ENCODE measurements at regions not wholly inside any gene's neighbourhood (a gene's known extent, or its start where the extent isn't known, plus 50 kb on each side); places are given as distances from the start of the nearest gene placed in this dataset.

- ChIA-PET POLR2A (no interaction called here), CTCF (no interaction called here)
- no peak overlapping the region for H3K27ac ChIP-seq (ENCODE audit: low read depth, low read length)
- no peaks in the 10 kb centered on the region for H3K36me3 ChIP-seq (ENCODE audit: control insufficient read depth in 2 of 3, insufficient read depth in 3 of 3, low read length in 3 of 3)
- H3K4me3 ChIP-seq (ENCODE audit: low read length): no peak overlapping the region
- Mint-ChIP-seq H3K27ac (no peak overlapping the region), H3K9me3 (peaks cover 0 to 7% (median 0%) of the 10 kb centered on the region in 11 donors), H3K27me3 (peaks cover 0 to 5% (median 0%) of the 10 kb centered on the region in 5 donors), H3K4me3 (no peak overlapping the region), H3K36me3 (no peaks in the 10 kb centered on the region), H3K4me1 (no peaks in the 10 kb centered on the region)
- no peaks in the 10 kb centered on the region for H3K9me3 ChIP-seq (ENCODE audit: control insufficient read depth in 2 of 3, low read length in 3 of 3)
- ATAC-seq: no peak
- H3K4me1 ChIP-seq (ENCODE audit: control insufficient read depth in 2 of 2, insufficient read depth in 2 of 2, low read length in 2 of 2): no peaks in the 10 kb centered on the region
- no peaks in the 10 kb centered on the region for H3K27me3 ChIP-seq (ENCODE audit: control insufficient read depth in 2 of 2, insufficient read depth in 2 of 2, low read length in 2 of 2)
- intact Hi-C loops (cut with micrococcal nuclease): no loop called here
- DNase-seq: no peak
These were observed 62.0 kb downstream of the SKIDA1 start for GRCh38 chr10:21463436-21463835.

- ATAC-seq (no peak), DNase-seq (no peak)
- intact Hi-C loops (cut with micrococcal nuclease): no loop called here
- no peaks in the 10 kb centered on the region for H3K4me1 ChIP-seq (ENCODE audit: control insufficient read depth in 2 of 2, insufficient read depth in 2 of 2, low read length in 2 of 2)
- no peak overlapping the region for H3K4me3 ChIP-seq (ENCODE audit: low read length)
- Mint-ChIP-seq H3K27me3 (peaks cover 4 to 20% (median 6%) of the 10 kb centered on the region in 5 donors), H3K4me3 (no peak overlapping the region), H3K36me3 (peaks cover 0 to 3% (median 0%) of the 10 kb centered on the region in 5 donors), H3K27ac (no peak overlapping the region), H3K9me3 (peaks cover 0 to 7% (median 0%) of the 10 kb centered on the region in 11 donors), H3K4me1 (no peaks in the 10 kb centered on the region)
- H3K27ac ChIP-seq (ENCODE audit: low read depth, low read length): no peak overlapping the region
- POLR2A ChIA-PET: no interaction called here
- H3K9me3 ChIP-seq (ENCODE audit: control insufficient read depth in 2 of 3, low read length in 3 of 3): no peaks in the 10 kb centered on the region
- CTCF ChIA-PET: no interaction called here
- H3K27me3 ChIP-seq (ENCODE audit: control insufficient read depth in 2 of 2, insufficient read depth in 2 of 2, low read length in 2 of 2): no peaks in the 10 kb centered on the region
- no peaks in the 10 kb centered on the region for H3K36me3 ChIP-seq (ENCODE audit: control insufficient read depth in 2 of 3, insufficient read depth in 3 of 3, low read length in 3 of 3)
These were observed 67.2 kb downstream of the SKIDA1 start for GRCh38 chr10:21458126-21458871.

GRCh38 chr10:21456160-21456559 lies 69.3 kb downstream of the SKIDA1 start:
- Histone ChIP-seq H3K36me3 (ENCODE audit: control insufficient read depth in 2 of 3, insufficient read depth in 3 of 3, low read length in 3 of 3) (no peaks in the 10 kb centered on the region), H3K9me3 (ENCODE audit: control insufficient read depth in 2 of 3, low read length in 3 of 3) (no peaks in the 10 kb centered on the region), H3K4me3 (ENCODE audit: low read length) (no peak overlapping the region), H3K27ac (ENCODE audit: low read depth, low read length) (no peak overlapping the region), H3K4me1 (ENCODE audit: control insufficient read depth in 2 of 2, insufficient read depth in 2 of 2, low read length in 2 of 2) (no peaks in the 10 kb centered on the region), H3K27me3 (ENCODE audit: control insufficient read depth in 2 of 2, insufficient read depth in 2 of 2, low read length in 2 of 2) (no peaks in the 10 kb centered on the region)
- intact Hi-C loops (cut with micrococcal nuclease): no loop called here
- no peaks in the 10 kb centered on the region for H3K4me1 Mint-ChIP-seq
- no peak overlapping the region for H3K27ac Mint-ChIP-seq
- ATAC-seq: no peak
- H3K27me3 Mint-ChIP-seq: peaks cover 4 to 22% (median 7%) of the 10 kb centered on the region in 5 donors
- no peak for DNase-seq
- H3K9me3 Mint-ChIP-seq: peaks cover 0 to 5% (median 0%) of the 10 kb centered on the region in 11 donors
- ChIA-PET CTCF (no interaction called here), POLR2A (no interaction called here)
- peaks cover 0 to 3% (median 0%) of the 10 kb centered on the region in 5 donors for H3K36me3 Mint-ChIP-seq
- H3K4me3 Mint-ChIP-seq: no peak overlapping the region

GRCh38 chr10:21452203-21452602 lies 73.3 kb downstream of the SKIDA1 start:
- H3K27me3 Mint-ChIP-seq: peaks cover 5 to 18% (median 10%) of the 10 kb centered on the region in 5 donors
- POLR2A ChIA-PET: no interaction called here

DNA sequence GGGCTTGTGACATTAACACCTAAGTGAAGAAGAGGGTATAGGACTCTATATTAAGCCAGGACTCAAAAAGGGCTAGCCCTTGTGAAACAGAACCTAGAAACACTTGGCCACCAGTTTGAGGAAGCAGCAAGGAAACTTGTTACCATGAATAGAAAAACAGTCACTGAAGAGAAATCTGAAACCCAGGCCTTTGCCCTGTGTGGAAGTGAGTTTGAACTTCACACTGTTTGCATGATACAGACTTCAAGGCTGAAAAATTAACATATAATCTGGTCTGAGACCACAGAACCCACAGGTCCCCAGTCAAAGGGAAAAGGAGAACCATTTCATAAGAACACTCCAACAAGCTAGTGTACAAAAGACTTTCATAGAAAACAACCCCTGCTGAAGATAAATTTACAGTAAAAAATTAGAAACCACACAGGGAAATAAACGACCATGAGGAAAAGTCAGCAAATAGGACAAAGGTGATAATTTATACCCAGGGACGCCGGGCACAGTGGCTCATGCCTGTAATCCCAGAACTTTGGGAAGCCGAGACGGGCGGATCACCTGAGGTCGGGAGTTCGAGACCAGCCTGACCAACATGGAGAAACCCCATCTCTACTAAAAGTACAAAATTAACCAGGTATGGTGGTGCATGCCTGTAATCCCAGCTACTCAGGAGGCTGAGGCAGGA lies 76.1 kb downstream of the SKIDA1 start:
- H3K27ac Mint-ChIP-seq: no peak overlapping the region
- DNase-seq (no peak), ATAC-seq (no peak)
- Histone ChIP-seq H3K36me3 (ENCODE audit: control insufficient read depth in 2 of 3, insufficient read depth in 3 of 3, low read length in 3 of 3) (no peaks in the 10 kb centered on the region), H3K4me1 (ENCODE audit: control insufficient read depth in 2 of 2, insufficient read depth in 2 of 2, low read length in 2 of 2) (no peaks in the 10 kb centered on the region), H3K4me3 (ENCODE audit: low read length) (no peak overlapping the region), H3K9me3 (ENCODE audit: control insufficient read depth in 2 of 3, low read length in 3 of 3) (no peaks in the 10 kb centered on the region), H3K27me3 (ENCODE audit: control insufficient read depth in 2 of 2, insufficient read depth in 2 of 2, low read length in 2 of 2) (no peaks in the 10 kb centered on the region), H3K27ac (ENCODE audit: low read depth, low read length) (no peak overlapping the region)
- no peaks in the 10 kb centered on the region for H3K4me1 Mint-ChIP-seq
- peaks cover 5 to 12% (median 8%) of the 10 kb centered on the region in 5 donors for H3K27me3 Mint-ChIP-seq
- ChIA-PET POLR2A (no interaction called here), CTCF (no interaction called here)
- peaks cover 0 to 6% (median 0%) of the 10 kb centered on the region in 5 donors for H3K36me3 Mint-ChIP-seq
- intact Hi-C loops (cut with micrococcal nuclease): no loop called here
- H3K9me3 Mint-ChIP-seq: peaks cover 0 to 9% (median 3%) of the 10 kb centered on the region in 11 donors
- H3K4me3 Mint-ChIP-seq: no peak overlapping the region

More at GRCh38 chr10:21452203-21452602, 73.3 kb downstream of the SKIDA1 start:
- no peaks in the 10 kb centered on the region for H3K27me3 ChIP-seq (ENCODE audit: control insufficient read depth in 2 of 2, insufficient read depth in 2 of 2, low read length in 2 of 2)
- no peak overlapping the region for H3K27ac ChIP-seq (ENCODE audit: low read depth, low read length)
- intact Hi-C loops (cut with micrococcal nuclease): no loop called here
- H3K27ac Mint-ChIP-seq: no peak overlapping the region
- DNase-seq: no peak
- ATAC-seq: no peak
- H3K36me3 ChIP-seq (ENCODE audit: control insufficient read depth in 2 of 3, insufficient read depth in 3 of 3, low read length in 3 of 3): no peaks in the 10 kb centered on the region
- CTCF ChIA-PET: no interaction called here
- H3K4me1 ChIP-seq (ENCODE audit: control insufficient read depth in 2 of 2, insufficient read depth in 2 of 2, low read length in 2 of 2): no peaks in the 10 kb centered on the region
- H3K36me3 Mint-ChIP-seq: peaks cover 0 to 6% (median 0%) of the 10 kb centered on the region in 5 donors
- no peak overlapping the region for H3K4me3 Mint-ChIP-seq
- H3K9me3 Mint-ChIP-seq: peaks cover 0 to 9% (median 5%) of the 10 kb centered on the region in 11 donors
- H3K4me1 Mint-ChIP-seq: no peaks in the 10 kb centered on the region
- H3K9me3 ChIP-seq (ENCODE audit: control insufficient read depth in 2 of 3, low read length in 3 of 3): no peaks in the 10 kb centered on the region
- H3K4me3 ChIP-seq (ENCODE audit: low read length): no peak overlapping the region

DNA sequence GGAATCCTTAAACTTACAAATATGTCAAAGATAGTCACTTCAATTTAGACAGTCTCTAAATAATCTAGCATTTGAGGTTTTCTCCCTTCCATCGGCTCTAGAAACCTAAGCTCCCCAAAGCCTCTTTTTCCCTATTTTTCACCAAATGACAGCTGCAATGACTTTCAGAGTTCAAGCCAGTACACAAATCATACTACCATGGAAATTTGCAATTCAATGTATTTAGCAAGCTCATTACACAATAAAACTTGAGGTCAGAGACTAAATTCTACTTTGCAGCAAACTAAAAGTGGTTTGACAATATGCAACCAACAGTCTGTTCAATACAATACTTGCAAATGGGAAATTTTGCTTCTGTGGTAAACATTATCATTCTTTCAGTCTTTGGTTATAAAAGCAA lies 80.3 kb downstream of the SKIDA1 start:
- DNase-seq: no peak
- Histone ChIP-seq H3K4me1 (ENCODE audit: control insufficient read depth in 2 of 2, insufficient read depth in 2 of 2, low read length in 2 of 2) (no peaks in the 10 kb centered on the region), H3K27me3 (ENCODE audit: control insufficient read depth in 2 of 2, insufficient read depth in 2 of 2, low read length in 2 of 2) (no peaks in the 10 kb centered on the region), H3K4me3 (ENCODE audit: low read length) (no peak overlapping the region), H3K36me3 (ENCODE audit: control insufficient read depth in 2 of 3, insufficient read depth in 3 of 3, low read length in 3 of 3) (no peaks in the 10 kb centered on the region), H3K9me3 (ENCODE audit: control insufficient read depth in 2 of 3, low read length in 3 of 3) (no peaks in the 10 kb centered on the region), H3K27ac (ENCODE audit: low read depth, low read length) (no peak overlapping the region)
- CTCF ChIA-PET: no interaction called here
- POLR2A ChIA-PET: no interaction called here
- Mint-ChIP-seq H3K9me3 (peaks cover 0 to 9% (median 3%) of the 10 kb centered on the region in 11 donors), H3K4me1 (no peaks in the 10 kb centered on the region), H3K27ac (no peak overlapping the region), H3K27me3 (peaks cover 0 to 6% (median 0%) of the 10 kb centered on the region in 5 donors), H3K4me3 (no peak overlapping the region), H3K36me3 (peaks cover 0 to 6% (median 0%) of the 10 kb centered on the region in 5 donors)
- intact Hi-C loops (cut with micrococcal nuclease): no loop called here
- ATAC-seq: no peak

GRCh38 chr10:21441625-21442024 lies 83.9 kb downstream of the SKIDA1 start:
- intact Hi-C loops (cut with micrococcal nuclease): no loop called here

More at GRCh38 chr10:21441625-21442024, 83.9 kb downstream of the SKIDA1 start:
- no peak for ATAC-seq
- CTCF ChIA-PET: no interaction called here
- no peak for DNase-seq
- Histone ChIP-seq H3K27me3 (ENCODE audit: control insufficient read depth in 2 of 2, insufficient read depth in 2 of 2, low read length in 2 of 2) (no peaks in the 10 kb centered on the region), H3K4me3 (ENCODE audit: low read length) (no peak overlapping the region), H3K27ac (ENCODE audit: low read depth, low read length) (no peak overlapping the region), H3K4me1 (ENCODE audit: control insufficient read depth in 2 of 2, insufficient read depth in 2 of 2, low read length in 2 of 2) (no peaks in the 10 kb centered on the region), H3K36me3 (ENCODE audit: control insufficient read depth in 2 of 3, insufficient read depth in 3 of 3, low read length in 3 of 3) (no peaks in the 10 kb centered on the region), H3K9me3 (ENCODE audit: control insufficient read depth in 2 of 3, low read length in 3 of 3) (no peaks in the 10 kb centered on the region)
- POLR2A ChIA-PET: no interaction called here
- no peaks in the 10 kb centered on the region for H3K9me3 Mint-ChIP-seq
- H3K27me3 Mint-ChIP-seq: no peaks in the 10 kb centered on the region
- H3K36me3 Mint-ChIP-seq: no peaks in the 10 kb centered on the region
- H3K4me3 Mint-ChIP-seq: no peak overlapping the region
- H3K4me1 Mint-ChIP-seq: no peaks in the 10 kb centered on the region
- no peak overlapping the region for H3K27ac Mint-ChIP-seq
